ENCODE measurements at regions not wholly inside any gene's neighbourhood (a gene's known extent, or its start where the extent isn't known, plus 50 kb on each side); places are given as distances from the start of the nearest gene placed in this dataset.

- H3K4me1 ChIP-seq (ENCODE audit: control insufficient read depth, insufficient read depth, low read depth, low read length) = no peaks in the 10 kb centered on the region
- no peaks in the 10 kb centered on the region for H3K9me3 ChIP-seq (ENCODE audit: control insufficient read depth, low read length)
- no peaks in the 10 kb centered on the region for H3K36me3 ChIP-seq (ENCODE audit: control insufficient read depth in 1 of 2, insufficient read depth in 2 of 2, low read depth in 1 of 2, low read length in 2 of 2)
- no peaks in the 10 kb centered on the region for H3K79me1 ChIP-seq (replicated peaks; ENCODE audit: low read length, poor library complexity, severe bottlenecking)
- H2BK120ac ChIP-seq (ENCODE audit: low read depth, low read length) = no peak overlapping the region
- 71% methylated on average over 2 of the region's 2 CpGs for WGBS
- H4K91ac ChIP-seq (ENCODE audit: low read length) = no peak overlapping the region
- no peak overlapping the region for H2BK12ac ChIP-seq (ENCODE audit: low read length in 2 of 2)
- DNase-seq = no peak
- H2AK5ac ChIP-seq (ENCODE audit: low read length, severe bottlenecking) = no peak overlapping the region
- no peak overlapping the region for H3K23ac ChIP-seq (ENCODE audit: low read length in 2 of 2)
- no peak overlapping the region for H2BK15ac ChIP-seq (ENCODE audit: low read depth, poor library complexity, severe bottlenecking)
- H3K4ac ChIP-seq (ENCODE audit: low read depth in 1 of 2, low read length in 2 of 2) = no peak overlapping the region
- no peak overlapping the region for H2BK5ac ChIP-seq (ENCODE audit: low read depth, low read length, poor library complexity, severe bottlenecking)
- H3K4me3 ChIP-seq (ENCODE audit: insufficient read depth in 1 of 2, low read depth in 1 of 2, low read length in 2 of 2) = no peak overlapping the region
- H3K9ac ChIP-seq (ENCODE audit: low read length) = no peak overlapping the region
- no peak overlapping the region for H3K27ac ChIP-seq (ENCODE audit: low read length, poor library complexity, severe bottlenecking)
- H3K18ac ChIP-seq (ENCODE audit: low read depth in 1 of 2, low read length in 2 of 2) = no peak overlapping the region
- H3K14ac ChIP-seq (ENCODE audit: low read length in 2 of 2) = no peak overlapping the region
- H3K4me2 ChIP-seq (ENCODE audit: low read length, poor library complexity, severe bottlenecking) = no peak overlapping the region
- H3K27me3 ChIP-seq (ENCODE audit: control insufficient read depth in 1 of 2, insufficient read depth in 1 of 2, low read length in 2 of 2) = no peaks in the 10 kb centered on the region
- H4K8ac ChIP-seq (ENCODE audit: low read length) = no peak overlapping the region
- H2AFZ ChIP-seq (ENCODE audit: low read depth, low read length) = no peak overlapping the region
These were observed 340.0 kb upstream of the TMCO5A start for GRCh38 chr15:37594417-37594816.

DNA sequence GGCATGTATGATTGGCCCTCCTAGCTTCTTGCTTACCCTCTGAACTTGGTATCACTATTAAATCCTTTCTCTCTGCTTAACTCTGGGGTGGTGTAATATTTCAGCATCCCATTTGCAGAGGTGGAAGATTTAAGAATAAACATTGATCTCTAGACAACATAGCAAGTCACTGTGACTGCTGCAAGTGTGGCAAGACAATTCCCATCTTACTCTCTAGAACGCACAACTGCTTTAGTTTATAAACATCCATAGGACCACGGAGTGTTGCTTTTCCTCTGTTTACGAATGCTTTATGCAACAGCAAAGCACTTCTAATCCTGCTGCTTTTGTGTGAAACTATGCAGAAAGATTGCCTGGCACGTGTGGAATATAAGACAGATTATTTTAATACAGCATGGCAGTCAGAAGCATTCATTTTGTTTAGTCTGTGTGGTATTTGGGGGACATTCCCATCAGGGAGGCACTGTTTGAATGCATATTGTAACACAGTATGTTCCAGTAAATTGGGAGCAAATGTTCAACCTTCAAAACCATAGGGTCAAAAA, 338.9 kb upstream of the TMCO5A start:
- Histone ChIP-seq H3K9ac (ENCODE audit: low read length) (no peak overlapping the region), H2BK15ac (ENCODE audit: low read depth, poor library complexity, severe bottlenecking) (no peak overlapping the region), H3K23ac (ENCODE audit: low read length in 2 of 2) (no peak overlapping the region), H3K27ac (ENCODE audit: low read length, poor library complexity, severe bottlenecking) (no peak overlapping the region), H3K4me2 (ENCODE audit: low read length, poor library complexity, severe bottlenecking) (no peak overlapping the region), H4K8ac (ENCODE audit: low read length) (no peak overlapping the region), H3K4me1 (ENCODE audit: control insufficient read depth, insufficient read depth, low read depth, low read length) (no peaks in the 10 kb centered on the region), H3K27me3 (ENCODE audit: control insufficient read depth in 1 of 2, insufficient read depth in 1 of 2, low read length in 2 of 2) (no peaks in the 10 kb centered on the region), H2BK120ac (ENCODE audit: low read depth, low read length) (no peak overlapping the region), H2BK12ac (ENCODE audit: low read length in 2 of 2) (no peak overlapping the region), H3K9me3 (ENCODE audit: control insufficient read depth, low read length) (no peaks in the 10 kb centered on the region), H3K36me3 (ENCODE audit: control insufficient read depth in 1 of 2, insufficient read depth in 2 of 2, low read depth in 1 of 2, low read length in 2 of 2) (no peaks in the 10 kb centered on the region), H3K79me1 (replicated peaks; ENCODE audit: low read length, poor library complexity, severe bottlenecking) (no peaks in the 10 kb centered on the region), H4K91ac (ENCODE audit: low read length) (no peak overlapping the region), H2AFZ (ENCODE audit: low read depth, low read length) (no peak overlapping the region), H3K4me3 (ENCODE audit: insufficient read depth in 1 of 2, low read depth in 1 of 2, low read length in 2 of 2) (no peak overlapping the region), H3K4ac (ENCODE audit: low read depth in 1 of 2, low read length in 2 of 2) (no peak overlapping the region), H3K14ac (ENCODE audit: low read length in 2 of 2) (no peak overlapping the region), H2BK5ac (ENCODE audit: low read depth, low read length, poor library complexity, severe bottlenecking) (no peak overlapping the region), H2AK5ac (ENCODE audit: low read length, severe bottlenecking) (no peak overlapping the region), H3K18ac (ENCODE audit: low read depth in 1 of 2, low read length in 2 of 2) (no peak overlapping the region)
- DNase-seq = peak; percentile 3
- WGBS = 49% methylated on average over 4 of the region's 4 CpGs

DNA sequence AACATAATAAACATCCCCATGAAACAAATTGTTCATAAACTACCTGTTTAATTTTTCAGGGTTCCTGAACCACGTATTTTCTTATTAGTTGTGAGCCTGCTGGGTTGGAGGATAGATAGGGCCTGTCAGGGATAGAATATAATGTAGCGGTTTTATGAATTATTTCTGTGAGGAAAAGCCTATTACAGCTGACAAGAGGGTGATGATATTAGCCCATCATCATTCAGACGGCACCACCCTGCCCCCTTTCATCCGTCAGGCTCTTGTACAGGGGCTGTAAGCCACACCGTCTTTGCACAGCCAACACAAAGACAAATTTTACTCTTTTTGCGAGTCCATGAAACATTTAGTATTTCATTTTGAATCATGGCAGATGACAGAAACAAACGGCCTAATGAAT, 335.3 kb upstream of the TMCO5A start:
- Histone ChIP-seq H3K36me3 (ENCODE audit: control insufficient read depth in 1 of 2, insufficient read depth in 2 of 2, low read depth in 1 of 2, low read length in 2 of 2) (no peaks in the 10 kb centered on the region), H3K4ac (ENCODE audit: low read depth in 1 of 2, low read length in 2 of 2) (no peak overlapping the region), H3K27me3 (ENCODE audit: control insufficient read depth in 1 of 2, insufficient read depth in 1 of 2, low read length in 2 of 2) (no peaks in the 10 kb centered on the region), H2BK120ac (ENCODE audit: low read depth, low read length) (no peak overlapping the region), H3K14ac (ENCODE audit: low read length in 2 of 2) (no peak overlapping the region), H4K8ac (ENCODE audit: low read length) (no peak overlapping the region), H3K9ac (ENCODE audit: low read length) (no peak overlapping the region), H2AFZ (ENCODE audit: low read depth, low read length) (no peak overlapping the region), H3K9me3 (ENCODE audit: control insufficient read depth, low read length) (no peaks in the 10 kb centered on the region), H3K4me2 (ENCODE audit: low read length, poor library complexity, severe bottlenecking) (no peak overlapping the region), H2BK5ac (ENCODE audit: low read depth, low read length, poor library complexity, severe bottlenecking) (no peak overlapping the region), H3K27ac (ENCODE audit: low read length, poor library complexity, severe bottlenecking) (no peak overlapping the region), H4K91ac (ENCODE audit: low read length) (no peak overlapping the region), H2AK5ac (ENCODE audit: low read length, severe bottlenecking) (no peak overlapping the region), H3K79me1 (replicated peaks; ENCODE audit: low read length, poor library complexity, severe bottlenecking) (no peaks in the 10 kb centered on the region), H3K4me3 (ENCODE audit: insufficient read depth in 1 of 2, low read depth in 1 of 2, low read length in 2 of 2) (no peak overlapping the region), H3K4me1 (ENCODE audit: control insufficient read depth, insufficient read depth, low read depth, low read length) (no peaks in the 10 kb centered on the region), H2BK15ac (ENCODE audit: low read depth, poor library complexity, severe bottlenecking) (no peak overlapping the region), H3K18ac (ENCODE audit: low read depth in 1 of 2, low read length in 2 of 2) (no peak overlapping the region), H2BK12ac (ENCODE audit: low read length in 2 of 2) (no peak overlapping the region), H3K23ac (ENCODE audit: low read length in 2 of 2) (no peak overlapping the region)
- WGBS = 78% methylated on average over 7 of the region's 7 CpGs
- no peak for DNase-seq

DNA sequence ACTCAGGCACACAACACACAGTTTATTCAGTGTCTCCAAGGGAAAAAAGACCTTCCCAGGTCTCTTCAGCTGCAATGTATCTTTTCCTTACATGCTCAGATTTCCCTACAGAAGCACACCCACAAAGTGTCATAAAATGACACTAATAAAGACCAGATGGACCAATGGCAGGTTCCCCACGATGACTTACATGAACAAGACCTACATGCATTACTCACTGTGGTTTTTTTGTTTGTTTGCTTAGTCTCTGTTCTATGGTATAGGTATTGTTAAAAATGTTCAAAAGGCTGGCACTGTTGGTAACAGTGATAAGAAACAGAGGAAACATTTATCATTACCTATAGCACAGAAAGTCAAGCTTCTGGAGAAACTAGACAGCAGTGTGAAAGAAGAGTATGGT, 318.2 kb upstream of the TMCO5A start:
- WGBS = 60% methylated on average over 1 of the region's 1 CpG
- no peak overlapping the region for H3K4me3 ChIP-seq (ENCODE audit: insufficient read depth in 1 of 2, low read depth in 1 of 2, low read length in 2 of 2)
- H3K4ac ChIP-seq (ENCODE audit: low read depth in 1 of 2, low read length in 2 of 2) = no peak overlapping the region
- H3K23ac ChIP-seq (ENCODE audit: low read length in 2 of 2) = no peak overlapping the region
- no peaks in the 10 kb centered on the region for H3K4me1 ChIP-seq (ENCODE audit: control insufficient read depth, insufficient read depth, low read depth, low read length)
- no peak overlapping the region for H4K8ac ChIP-seq (ENCODE audit: low read length)
- no peaks in the 10 kb centered on the region for H3K79me1 ChIP-seq (replicated peaks; ENCODE audit: low read length, poor library complexity, severe bottlenecking)
- no peak overlapping the region for H3K14ac ChIP-seq (ENCODE audit: low read length in 2 of 2)
- no peak overlapping the region for H2BK120ac ChIP-seq (ENCODE audit: low read depth, low read length)
- no peak overlapping the region for H2AK5ac ChIP-seq (ENCODE audit: low read length, severe bottlenecking)
- H3K18ac ChIP-seq (ENCODE audit: low read depth in 1 of 2, low read length in 2 of 2) = no peak overlapping the region
- H2BK5ac ChIP-seq (ENCODE audit: low read depth, low read length, poor library complexity, severe bottlenecking) = no peak overlapping the region
- H4K91ac ChIP-seq (ENCODE audit: low read length) = no peak overlapping the region
- no peak for DNase-seq
- no peak overlapping the region for H3K9ac ChIP-seq (ENCODE audit: low read length)
- peaks cover 4% of the 10 kb centered on the region for H3K9me3 ChIP-seq (ENCODE audit: control insufficient read depth, low read length)
- H2AFZ ChIP-seq (ENCODE audit: low read depth, low read length) = no peak overlapping the region
- H3K36me3 ChIP-seq (ENCODE audit: control insufficient read depth in 1 of 2, insufficient read depth in 2 of 2, low read depth in 1 of 2, low read length in 2 of 2) = no peaks in the 10 kb centered on the region
- H3K27ac ChIP-seq (ENCODE audit: low read length, poor library complexity, severe bottlenecking) = no peak overlapping the region
- no peak overlapping the region for H2BK12ac ChIP-seq (ENCODE audit: low read length in 2 of 2)
- H3K27me3 ChIP-seq (ENCODE audit: control insufficient read depth in 1 of 2, insufficient read depth in 1 of 2, low read length in 2 of 2) = no peaks in the 10 kb centered on the region
- H3K4me2 ChIP-seq (ENCODE audit: low read length, poor library complexity, severe bottlenecking) = no peak overlapping the region
- H2BK15ac ChIP-seq (ENCODE audit: low read depth, poor library complexity, severe bottlenecking) = no peak overlapping the region

Measured in mesenchymal stem cell (in vitro differentiated cells and primary cell).